Spleen (tissue), 7 donors: ENCODE measurements at regions not wholly inside any gene's neighbourhood (a gene's known extent, or its start where the extent isn't known, plus 50 kb on each side); places are given as distances from the start of the nearest gene placed in this dataset.
"Not testable (repeated sequence)": the region's sequence is repeated elsewhere in the genome, so short reads cannot be mapped to it uniquely, and the experiment has no call there.

Experiments
- POLR2A ChIP-seq, 3 donors: fragments of 450-650 bp; IDR thresholded peaks; one replicate each; pipeline ENCODE4 v1.5.1; 2017; ENCODE audit warnings: antibody characterized with exemption in 3 of 3, mild to moderate bottlenecking in 1 of 3
- TF ChIP-seq, protein P1 (sequence below), 11 experiments: fragments of 200-600 bp in 7 of 11; fragments of 450-650 bp in 4 of 11; sonication (generic) in 4 of 11; IDR thresholded peaks in 8 of 11; conservative IDR thresholded peaks in 3 of 11; 1 replicate in 7 of 11; 2 replicates in 4 of 11; pipeline versions ENCODE4 v1.4.0 to v1.8.0; 2016 to 2021; ENCODE audit warnings: antibody characterized with exemption in 11 of 11, inconsistent platforms in 4 of 11, mild to moderate bottlenecking in 1 of 11
- donor health status: DM: no; HTN: no; CAD: no; lungs with moderate emphysema.
- donor health status: DM: no; HTN: no; CAD: no.
- donor health status: DM: no; HTN: no; CAD: no.

DNA sequence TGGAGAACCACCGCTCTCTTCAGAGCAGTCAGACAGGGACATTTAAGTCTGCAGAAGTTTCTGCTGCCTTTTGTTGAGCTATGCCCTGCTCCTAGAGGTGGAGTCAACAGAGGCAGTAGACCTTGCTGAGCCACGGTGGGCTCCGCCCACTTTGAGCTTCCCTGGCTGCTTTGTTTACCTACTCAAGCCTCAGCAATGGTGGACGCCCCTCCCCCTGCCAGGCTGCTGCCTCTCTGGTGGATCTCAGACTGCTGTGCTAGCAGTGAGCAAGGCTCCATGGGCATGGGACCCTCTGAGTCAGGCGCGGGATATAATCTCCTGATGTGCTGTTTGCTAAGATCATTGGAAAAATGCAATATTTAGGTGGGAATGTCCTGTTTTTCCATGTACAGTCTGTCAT, 89.5 kb upstream of the COP1 start:
- TF ChIP-seq POLR2A (IDR thresholded peaks at IDR 0.05), result not testable (repeated sequence)
- TF ChIP-seq, protein P1, sequence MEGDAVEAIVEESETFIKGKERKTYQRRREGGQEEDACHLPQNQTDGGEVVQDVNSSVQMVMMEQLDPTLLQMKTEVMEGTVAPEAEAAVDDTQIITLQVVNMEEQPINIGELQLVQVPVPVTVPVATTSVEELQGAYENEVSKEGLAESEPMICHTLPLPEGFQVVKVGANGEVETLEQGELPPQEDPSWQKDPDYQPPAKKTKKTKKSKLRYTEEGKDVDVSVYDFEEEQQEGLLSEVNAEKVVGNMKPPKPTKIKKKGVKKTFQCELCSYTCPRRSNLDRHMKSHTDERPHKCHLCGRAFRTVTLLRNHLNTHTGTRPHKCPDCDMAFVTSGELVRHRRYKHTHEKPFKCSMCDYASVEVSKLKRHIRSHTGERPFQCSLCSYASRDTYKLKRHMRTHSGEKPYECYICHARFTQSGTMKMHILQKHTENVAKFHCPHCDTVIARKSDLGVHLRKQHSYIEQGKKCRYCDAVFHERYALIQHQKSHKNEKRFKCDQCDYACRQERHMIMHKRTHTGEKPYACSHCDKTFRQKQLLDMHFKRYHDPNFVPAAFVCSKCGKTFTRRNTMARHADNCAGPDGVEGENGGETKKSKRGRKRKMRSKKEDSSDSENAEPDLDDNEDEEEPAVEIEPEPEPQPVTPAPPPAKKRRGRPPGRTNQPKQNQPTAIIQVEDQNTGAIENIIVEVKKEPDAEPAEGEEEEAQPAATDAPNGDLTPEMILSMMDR (IDR thresholded peaks at IDR 0.05 in 8 of 11, conservative IDR thresholded peaks at IDR 0.05 in 3 of 11), result not testable (repeated sequence)
